Kidney glomerular epithelial cell (primary cell): ENCODE measurements at regions not wholly inside any gene's neighbourhood (a gene's known extent, or its start where the extent isn't known, plus 50 kb on each side); places are given as distances from the start of the nearest gene placed in this dataset.
"Not testable (repeated sequence)": the region's sequence is repeated elsewhere in the genome, so short reads cannot be mapped to it uniquely, and the experiment has no call there.

ENCODE experiments used
- DNase-seq: peaks from one replicate; lab custom pipeline; 2025; lab: John Stamatoyannopoulos, UW

DNA sequence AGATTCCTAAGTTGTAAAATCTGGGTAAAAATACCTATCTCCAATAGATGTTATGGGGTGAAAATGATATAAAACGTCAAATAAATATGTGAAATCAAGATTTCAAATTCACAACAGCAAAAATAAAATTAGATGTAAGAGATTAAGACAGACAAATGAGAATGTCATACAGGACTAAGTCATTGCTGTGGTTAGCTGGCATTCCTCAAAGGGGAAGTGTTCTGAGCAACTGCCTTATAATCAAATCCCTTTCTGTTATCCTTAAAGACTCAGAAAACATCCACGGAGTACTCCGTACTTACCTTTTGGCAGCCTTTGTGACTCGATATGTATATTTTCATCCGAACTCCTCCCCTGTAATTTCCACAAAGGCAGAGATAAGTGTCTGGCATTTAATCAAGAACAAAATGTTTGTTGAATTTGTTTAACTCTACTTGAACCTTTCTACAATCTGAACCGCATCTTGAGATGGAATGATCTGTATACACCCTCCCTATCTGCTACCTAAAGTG lies 559.6 kb downstream of the GATA3 start:
- no peak for DNase-seq

DNA sequence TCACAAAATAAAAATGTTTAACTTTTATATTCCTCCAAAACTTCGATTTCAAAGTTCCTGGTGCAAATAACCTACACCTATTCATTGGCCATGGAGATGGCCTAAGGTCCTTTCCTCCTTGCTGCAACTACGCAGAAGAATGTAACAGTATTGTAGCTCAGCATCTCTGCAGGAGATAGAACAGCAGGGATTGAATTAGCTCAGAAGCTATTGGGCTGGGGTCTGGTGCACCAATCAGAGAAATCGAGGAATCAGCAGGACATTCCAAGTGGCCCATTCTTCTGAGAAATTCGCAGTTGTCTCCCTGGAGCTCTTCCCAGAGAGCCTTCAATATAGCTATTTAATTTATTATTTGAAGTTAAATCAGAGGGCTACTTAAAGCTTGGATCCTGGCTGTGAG lies 560.6 kb downstream of the GATA3 start:
- DNase-seq = no peak

DNA sequence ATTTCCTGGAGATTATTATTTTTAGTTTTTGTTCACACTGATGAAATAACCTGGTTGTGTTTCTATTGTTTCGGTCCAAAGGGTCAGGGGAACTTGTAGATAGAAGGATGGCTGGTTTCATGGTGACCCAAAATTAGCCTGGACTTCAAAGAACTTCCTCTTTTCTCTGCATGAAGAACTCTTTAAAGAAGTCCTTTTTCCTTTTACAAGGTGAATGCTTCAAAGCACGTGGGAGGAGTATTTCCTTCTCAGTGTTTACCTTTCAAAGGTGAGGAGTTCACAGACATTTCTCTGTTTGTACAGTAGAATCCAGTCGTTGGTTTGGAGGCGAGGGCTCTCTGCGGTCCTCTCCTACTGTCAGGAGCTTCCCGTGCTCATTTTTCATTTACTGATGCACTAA lies 561.7 kb downstream of the GATA3 start:
- no peak for DNase-seq

DNA sequence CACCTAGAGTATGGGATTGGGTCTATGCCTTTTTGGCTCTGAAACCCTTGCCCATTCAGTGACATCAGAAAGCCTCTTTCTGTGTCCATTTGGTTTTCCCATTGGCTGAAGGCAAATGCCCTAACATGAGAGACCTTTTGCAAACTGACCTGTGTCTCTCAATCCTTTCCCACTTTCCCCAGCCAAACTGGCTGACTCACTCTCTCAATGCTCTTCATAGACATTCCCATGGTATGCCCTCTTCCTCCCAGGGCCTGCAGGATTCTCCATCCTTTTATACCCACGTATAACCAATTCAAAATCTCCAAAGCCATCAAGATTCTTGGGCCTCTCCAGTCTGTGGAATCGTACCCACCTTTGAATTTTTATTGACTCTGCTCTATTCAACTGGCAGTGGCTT lies 563.3 kb downstream of the GATA3 start:
- no peak for DNase-seq

DNA sequence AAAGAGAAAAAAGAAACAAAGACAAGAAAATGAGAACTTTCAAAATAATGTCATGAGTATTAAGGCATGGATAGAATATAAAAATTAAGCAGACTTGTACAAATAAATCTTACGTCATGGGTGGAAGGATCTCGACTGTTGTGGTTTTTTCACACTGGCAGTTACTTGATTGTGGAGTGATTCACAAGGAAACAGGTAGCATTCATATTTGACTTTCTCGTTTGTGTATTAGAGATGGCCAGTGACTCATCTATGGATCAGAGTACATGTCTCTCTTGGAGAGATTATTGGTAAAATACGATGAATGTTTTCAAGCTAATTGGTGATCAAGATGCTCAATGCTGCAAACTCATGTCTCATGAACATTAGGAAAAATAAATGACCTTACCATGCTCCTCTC lies 564.3 kb downstream of the GATA3 start:
- DNase-seq = no peak

DNA sequence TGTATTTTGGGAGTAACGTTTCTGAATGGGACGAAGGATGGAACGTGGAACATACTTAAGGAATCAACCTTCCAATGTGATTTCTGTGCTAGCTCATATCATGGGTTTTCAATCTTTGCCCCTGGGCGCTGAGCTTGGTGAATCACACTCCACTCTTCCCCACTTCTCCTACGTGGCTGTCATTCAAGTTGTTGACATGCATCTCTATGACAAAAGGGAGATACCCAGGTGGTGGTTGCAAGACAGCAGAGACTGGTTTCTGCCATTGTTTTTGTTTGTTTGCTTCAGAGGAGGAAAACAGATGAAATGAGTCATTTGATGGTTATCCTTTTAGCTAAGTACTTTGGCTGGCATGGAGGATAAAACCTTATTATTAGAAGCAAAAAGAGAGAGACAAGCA lies 573.9 kb downstream of the GATA3 start:
- no peak for DNase-seq

DNA sequence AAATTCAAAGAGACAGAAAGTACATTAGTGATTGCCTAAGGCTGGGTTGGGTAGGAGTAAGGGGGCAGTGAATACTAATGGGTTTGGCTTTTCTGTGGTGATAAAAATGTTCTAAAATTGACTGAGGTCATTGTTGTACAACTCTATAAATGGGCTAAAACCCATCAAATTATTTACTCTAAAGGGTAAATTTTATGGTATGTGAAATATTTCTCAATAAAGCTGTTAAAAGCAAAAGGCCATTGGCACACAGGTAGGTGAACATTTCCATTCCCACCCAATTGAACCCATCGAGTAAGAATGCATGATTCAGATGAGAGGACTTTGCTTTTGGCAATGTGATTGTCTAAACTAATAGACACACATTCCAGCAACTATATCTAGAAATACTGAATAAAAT lies 579.4 kb downstream of the GATA3 start:
- DNase-seq = no peak

DNA sequence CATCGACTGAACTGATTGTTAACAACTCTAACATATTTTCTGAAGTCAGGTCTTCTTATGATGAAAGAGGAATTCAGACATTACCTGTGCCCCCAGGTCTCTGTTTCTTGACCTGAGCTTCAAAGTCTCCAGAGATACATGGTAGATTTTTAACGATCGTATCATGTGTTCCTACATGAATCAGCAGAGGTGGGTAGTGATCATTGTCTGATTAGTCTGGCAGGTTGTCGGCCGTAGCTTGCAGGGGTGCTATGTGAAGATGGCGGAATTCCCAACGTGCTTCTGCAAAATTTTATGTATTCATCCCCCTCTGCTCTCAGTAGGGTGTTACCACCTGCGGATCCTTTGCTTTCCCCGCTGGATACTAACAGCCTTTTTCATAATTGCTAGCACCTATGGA lies 581.9 kb downstream of the GATA3 start:
- no peak for DNase-seq

DNA sequence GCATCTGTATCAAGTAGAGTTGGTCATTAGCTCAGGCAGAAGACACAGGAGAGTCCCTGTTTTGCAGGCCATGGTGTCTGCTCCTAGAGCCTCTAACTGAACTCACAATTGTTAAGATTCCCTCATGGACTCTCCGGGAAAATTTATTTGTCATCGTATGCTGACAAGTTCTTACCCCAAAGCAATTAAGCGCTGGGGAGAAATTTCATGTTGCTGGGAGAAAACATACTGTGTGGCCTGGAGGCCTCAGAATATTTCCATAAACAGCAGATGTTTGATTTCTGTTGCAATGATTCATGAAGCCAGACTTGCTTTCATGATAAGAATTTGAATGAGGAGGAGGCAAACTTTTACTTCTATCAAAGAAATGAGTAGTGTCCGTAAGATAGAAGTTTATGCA lies 583.2 kb downstream of the GATA3 start:
- no peak for DNase-seq

DNA sequence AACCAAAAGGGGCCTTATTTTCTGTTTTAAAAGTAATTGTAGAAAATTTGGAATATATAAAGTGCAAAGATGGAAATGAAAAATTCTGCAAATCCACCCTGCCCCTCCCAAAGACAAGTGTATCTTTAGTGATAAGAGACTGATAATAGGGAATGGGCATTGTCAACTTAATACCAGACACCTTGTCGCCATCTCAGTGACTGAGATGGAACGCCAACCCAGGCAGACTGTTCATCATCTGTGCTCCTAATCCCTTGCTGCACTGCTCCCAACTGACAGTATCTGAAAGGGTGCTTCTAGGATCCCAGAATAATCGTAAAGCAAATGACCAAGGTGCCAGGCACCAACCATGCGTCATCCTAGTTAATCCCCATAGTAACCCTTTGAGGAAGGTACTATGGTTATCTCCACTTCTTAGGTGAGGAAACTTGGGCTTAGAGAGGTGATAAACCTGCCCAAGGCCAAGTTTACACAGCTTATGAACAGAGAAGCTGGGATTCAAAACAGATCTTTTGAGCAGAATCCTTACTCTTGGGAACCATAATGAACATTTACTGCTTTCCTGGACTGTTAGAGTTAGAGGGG lies 583.7 kb downstream of the GATA3 start:
- DNase-seq = no peak

DNA sequence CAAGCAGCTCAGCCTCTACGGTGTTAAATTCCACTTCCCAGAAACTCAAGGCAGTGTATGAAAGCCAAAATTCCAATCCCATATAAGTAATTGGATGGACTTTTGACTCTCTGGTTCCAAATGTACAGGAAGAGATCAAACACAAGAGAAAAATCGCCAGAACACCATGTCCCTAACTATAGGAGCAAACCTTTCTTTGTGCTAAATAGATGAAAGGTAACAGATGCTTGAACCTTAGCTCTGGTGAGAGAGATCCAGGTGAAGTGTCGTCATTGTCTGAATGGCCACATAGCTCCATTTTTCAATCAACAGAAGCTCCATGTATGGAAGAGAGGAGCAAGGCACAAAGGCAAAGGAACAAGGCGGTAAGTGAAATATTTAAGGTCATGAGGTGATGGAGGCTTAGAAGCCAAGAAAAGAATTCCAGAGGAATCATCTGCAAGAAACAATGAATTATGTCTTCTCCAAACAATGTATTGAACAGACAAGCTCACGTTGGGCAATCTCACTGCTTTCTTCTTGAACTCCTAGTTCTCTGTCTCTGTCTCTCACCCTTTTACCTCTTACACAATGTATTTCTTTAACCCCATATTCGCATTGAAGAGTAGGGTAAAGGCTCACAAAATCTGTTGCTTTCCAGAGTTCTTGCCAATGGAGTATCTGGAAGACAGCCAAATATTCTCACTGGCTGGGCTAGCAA lies 585.1 kb downstream of the GATA3 start:
- DNase-seq = no peak

DNA sequence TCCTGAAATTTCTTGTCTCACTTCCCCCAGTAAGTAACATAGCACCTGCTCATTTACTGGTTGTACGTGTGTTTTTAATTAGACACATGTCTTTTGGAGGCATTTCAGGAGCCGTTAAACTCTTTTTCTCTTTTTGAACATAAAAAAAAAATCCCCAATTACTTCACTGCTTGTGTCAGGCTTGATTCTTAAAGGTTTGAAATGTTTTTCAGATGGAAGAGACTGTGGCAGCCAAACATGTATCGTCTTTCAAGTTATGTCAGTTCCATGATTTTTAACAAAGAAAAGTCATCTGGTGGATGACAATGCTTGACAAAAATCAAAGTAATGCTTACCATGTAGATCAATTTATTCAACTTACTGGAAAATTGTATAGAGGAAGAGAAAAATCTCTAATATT lies 585.8 kb downstream of the GATA3 start:
- DNase-seq = no peak

DNA sequence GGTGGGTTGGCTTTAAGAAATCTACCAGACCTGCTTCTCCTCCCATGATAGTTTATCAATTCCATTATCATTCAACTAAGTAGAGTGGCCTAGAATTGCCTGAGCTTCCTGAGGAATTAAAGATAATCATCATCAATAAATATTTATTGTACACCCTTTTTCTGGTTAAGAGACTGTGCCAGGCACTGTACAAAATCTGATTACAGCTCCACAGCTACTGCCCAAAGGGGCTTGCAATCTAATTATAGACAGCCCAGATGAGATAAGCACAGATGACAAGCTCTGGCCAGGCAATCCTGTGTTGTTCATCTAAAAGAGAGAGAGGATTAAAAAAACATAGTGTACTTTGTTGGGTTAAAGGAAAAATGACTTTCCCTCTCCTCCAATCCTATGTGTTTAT lies 586.4 kb downstream of the GATA3 start:
- no peak for DNase-seq

DNA sequence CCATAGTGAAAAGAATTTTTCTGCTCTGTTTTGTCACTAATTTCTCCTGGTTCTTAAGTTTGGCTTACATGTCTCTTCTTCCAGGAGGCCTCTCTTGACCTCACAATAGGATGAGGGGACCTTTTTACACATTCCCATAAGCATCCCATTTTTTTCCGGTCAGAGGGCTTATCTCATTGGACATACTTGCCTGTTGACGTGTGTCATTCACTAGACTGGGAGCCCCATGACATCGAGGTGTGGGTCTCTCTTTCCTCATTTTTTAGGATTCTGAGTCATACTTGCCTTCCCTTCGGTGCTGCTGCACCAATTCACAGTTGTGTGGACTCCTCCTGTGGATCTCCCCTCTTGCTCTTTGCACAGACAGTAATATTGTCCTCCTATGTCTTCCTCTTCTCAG lies 601.8 kb downstream of the GATA3 start:
- no peak for DNase-seq

DNA sequence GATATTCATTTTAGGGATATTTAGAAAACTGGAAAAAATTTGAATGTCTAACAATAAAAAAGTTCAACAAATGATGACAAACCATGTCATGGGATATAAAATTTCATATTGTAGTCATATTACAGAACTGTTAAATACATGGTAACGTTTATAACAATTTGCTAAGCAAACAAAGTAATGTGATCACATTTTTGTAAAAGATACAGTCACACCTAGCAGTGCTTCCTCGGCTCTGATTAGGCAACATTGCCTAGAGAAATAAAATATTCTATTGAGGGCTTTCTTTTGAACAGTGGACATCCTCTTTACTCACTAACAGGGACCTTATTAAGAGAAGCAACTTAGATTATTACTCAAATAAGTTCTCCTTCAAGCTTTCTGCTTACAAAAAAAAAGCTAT lies 605.5 kb downstream of the GATA3 start:
- DNase-seq = no peak

DNA sequence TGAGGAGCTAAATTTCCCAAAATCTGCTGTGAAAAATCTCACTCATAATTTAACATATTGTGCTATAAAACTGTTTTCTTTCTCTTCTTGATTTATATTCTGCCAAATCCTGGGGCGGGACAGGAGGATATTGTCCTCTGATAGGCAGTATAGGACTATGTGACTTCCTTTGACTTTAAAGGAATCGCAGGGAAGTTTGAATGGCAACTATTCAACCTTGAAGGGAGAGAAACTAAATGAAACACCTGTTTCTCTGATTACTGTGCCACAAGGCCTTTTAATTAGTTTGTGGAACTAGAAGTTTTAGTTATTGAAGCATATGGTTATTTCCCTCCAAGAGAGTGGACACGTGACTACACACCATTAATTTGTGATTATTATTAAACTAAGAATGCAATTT lies 607.4 kb downstream of the GATA3 start:
- DNase-seq = no peak

DNA sequence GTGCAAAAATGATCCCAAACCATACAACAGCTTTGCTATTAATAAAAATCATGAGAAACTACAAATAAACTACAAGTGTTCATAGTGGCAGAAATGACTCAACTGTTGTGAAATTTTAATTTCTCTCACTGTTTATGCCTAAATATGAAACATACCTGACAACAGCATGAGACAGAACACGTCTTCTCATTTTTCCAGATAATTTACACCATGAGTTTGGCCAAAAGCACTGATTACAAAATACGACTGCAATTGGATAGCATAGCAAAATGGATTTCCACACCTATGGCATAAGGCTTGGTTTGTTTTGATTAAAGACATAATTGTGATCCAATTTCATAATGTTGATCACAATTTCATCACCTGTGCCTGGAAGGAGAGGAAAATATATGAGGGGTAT lies 608.6 kb downstream of the GATA3 start:
- no peak for DNase-seq

DNA sequence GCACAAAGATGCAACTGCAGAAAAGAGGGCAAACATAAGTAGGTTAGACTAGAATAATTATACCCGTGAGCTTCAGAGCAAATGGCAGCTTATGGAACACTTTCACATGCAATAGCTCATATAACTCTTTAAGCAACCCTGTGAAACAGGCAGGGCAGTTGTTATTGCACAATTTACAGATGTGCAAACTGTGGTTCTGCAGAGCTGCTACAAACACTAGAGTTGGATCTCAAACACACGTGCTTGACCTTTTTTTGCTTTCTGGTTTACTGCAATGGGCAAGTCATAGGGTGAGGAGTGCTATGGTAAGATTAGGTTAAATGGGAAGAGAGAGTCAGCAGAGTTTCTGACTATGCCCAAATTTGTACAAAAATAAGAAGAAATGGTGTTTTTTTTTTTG lies 610.8 kb downstream of the GATA3 start:
- no peak for DNase-seq

DNA sequence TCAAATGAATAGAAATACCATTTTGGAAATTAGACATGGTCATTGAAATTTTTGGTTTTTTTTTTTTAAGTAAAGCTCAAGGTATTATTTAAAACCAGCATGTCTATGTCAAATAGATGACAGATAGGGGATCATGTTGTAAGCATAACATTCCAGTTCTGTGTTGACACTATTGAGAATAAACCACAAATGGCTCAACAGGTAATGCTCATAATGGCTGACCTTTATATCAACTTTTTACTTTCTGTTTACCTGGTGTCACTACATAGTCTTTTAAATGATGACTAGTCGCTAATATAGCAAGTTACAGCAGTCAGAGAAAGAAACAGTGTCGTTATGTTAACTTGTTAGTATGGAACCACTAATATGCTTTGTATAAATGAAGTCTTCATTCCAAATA lies 616.0 kb downstream of the GATA3 start:
- no peak for DNase-seq

DNA sequence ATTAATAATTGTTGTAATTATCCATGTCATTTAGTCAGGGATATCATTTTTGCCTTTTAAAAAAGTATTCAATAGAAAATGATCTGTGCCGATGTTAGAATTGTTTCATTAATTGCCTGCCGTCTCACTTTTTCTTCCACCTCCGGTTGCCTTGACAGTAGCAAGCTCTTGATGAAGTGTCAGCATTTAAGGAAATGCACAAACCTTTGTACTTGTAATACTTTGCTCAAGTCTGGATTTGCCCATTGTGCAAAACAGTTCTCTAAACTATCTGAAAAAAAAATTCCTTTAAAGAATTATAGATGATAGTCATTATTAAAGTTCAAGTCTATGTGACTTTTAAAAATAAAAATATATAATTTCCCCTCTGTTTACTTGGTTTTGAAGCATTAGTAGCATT lies 619.7 kb downstream of the GATA3 start:
- no peak for DNase-seq

DNA sequence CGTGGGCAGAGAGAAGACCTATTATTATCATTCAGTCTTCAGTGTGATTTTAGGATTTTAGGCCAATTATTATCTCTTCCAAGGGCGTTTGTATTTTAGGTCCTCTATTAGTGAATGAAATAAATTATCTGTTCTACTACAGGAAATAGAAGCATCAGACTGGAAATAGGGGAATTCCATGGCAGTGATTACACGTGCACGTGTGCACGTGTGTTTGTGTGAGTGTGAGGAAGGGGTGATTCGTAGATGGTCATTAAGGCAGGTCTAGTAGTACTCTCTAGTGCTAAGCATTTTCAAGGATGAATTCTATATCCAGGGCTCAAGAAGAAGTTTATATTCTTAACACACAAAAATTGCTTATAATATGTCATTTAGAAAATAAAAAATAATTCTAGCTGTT lies 623.2 kb downstream of the GATA3 start:
- DNase-seq = no peak

DNA sequence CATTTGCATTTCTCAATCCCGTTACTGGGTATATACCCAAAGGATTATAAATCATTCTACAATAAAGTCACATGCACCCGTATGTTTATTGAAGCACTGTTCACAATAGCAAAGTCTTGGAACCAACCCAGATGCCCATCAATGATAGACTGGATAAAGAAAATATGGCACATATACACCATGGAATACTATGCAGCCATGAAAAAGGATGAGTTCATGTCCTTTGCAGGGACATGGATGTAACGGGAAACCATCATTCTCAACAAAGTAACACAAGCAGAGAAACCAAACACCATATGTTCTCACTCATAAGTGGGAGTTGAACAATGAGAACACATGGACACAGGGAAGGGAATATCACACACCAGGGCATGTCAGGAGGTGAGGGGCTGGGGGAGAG lies 630.4 kb downstream of the GATA3 start:
- not testable (repeated sequence) for DNase-seq

DNA sequence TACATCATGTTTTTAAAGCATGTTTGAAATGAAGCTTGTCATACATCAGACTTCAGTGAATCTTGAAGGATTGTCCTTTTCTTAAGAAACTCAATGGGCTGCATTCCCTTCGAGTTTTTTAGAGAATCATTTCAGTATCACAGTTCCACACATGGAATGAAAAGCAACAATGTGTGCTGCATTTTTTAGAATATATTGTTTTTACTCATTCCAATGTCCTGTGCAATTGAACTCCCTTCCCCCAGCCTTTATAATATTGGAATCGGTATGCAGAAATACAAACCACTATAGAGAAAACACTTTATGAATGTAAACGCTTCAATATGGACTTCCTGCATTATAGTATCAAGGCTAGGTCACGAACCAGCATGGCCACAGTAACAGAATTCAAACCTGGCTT lies 634.4 kb downstream of the GATA3 start:
- no peak for DNase-seq

DNA sequence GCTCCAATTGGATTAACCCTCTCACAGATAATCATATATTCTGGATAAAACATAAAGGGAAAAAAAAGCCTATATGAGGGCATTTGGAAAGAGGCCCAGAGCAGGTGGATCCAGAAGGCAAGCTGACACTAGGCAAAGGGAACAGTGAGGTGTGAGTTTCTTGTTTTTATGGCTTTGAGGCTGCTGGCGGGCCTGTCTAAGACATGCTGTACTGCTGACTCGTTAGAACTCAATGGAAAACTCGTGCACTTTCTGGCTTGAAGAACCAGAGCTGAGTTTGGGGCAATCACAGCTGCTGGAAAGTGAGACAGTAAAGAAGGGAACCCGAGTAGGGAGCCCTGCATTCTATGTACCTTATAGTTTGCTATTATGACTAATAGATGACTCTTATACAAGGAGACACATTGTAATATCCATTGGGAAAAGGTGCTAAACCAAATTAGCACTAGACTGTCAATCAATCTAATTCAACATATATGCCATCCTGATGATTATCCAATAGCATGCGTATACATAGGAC lies 637.1 kb downstream of the GATA3 start:
- DNase-seq = no peak
